ENCODE measurements at regions not wholly inside any gene's neighbourhood (a gene's known extent, or its start where the extent isn't known, plus 50 kb on each side); places are given as distances from the start of the nearest gene placed in this dataset.

DNA sequence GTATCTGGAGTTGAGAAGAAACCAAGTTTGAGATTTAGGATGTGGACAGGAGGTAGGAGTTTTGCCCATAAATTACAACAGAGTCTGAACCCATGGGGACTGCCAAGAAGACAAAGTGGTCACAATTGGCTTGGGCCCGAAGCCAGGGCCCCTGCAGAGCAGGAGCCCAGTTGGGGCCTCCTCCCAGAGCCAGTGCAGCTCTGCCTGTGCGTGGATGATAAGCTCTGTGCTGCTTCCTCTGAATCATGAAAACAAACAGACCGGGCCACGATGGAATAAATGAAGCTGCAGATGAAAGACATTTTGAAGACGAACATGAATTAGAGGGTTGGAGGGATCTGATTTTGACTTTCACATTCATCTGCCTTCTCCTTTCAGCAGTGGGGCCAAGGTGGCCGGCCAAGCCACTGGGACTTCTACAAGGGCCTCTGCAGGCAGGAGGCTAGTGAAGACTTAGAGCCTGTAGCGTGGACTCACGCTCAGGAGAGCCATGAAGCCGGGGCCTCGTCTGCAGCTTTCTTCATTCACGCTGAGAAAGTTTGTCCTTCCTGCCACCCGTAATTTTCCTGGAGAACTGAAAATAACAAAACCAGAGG lies 156.8 kb upstream of the LYZL1 start:
- no peak for DNase-seq
- peak in 1 of 2 donors; percentile 21 for ATAC-seq
- Histone ChIP-seq H3K27ac (no peak overlapping the region), H3K9me3 (no peaks in the 10 kb centered on the region), H3K4me1 (peaks cover 4% of the 10 kb centered on the region), H3K36me3 (no peaks in the 10 kb centered on the region), H3K4me3 (no peak overlapping the region), H3K27me3 (ENCODE audit: low read depth) (no peaks in the 10 kb centered on the region)
- TF ChIP-seq CTCF (IDR thresholded peaks at IDR 0.05), result no peak
- intact Hi-C loops (cut with DNase I), result no loop called here

DNA sequence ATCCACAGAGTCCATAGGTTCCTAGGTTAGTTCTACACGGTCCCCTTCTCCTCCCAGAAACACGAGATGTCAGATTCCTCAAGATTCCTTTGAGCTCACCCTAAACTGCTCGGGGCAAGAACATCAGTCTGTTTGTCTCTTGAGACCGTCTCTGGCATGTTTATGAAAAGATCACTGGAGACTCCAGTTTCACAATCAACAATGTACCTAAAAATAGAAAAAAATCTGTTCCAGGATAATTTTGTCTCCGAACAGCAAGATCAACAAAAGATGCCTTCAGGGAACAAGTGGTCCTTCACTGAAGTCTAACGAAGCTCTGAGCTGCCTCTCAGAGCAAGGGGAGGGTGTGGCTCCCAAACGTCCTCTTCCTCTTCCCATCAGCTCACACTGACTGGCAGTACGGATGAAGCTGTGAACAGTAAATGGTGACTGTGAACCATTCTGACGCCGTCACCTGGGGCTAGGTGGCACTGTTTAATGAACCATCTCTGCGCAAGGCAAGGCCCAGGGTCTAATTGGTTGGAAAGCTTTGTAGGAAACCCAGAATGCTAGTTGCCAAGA lies 156.2 kb upstream of the LYZL1 start:
- peaks cover 4% of the 10 kb centered on the region for H3K4me1 ChIP-seq
- peak in 1 of 2 donors; percentile 34 for ATAC-seq
- H3K4me3 ChIP-seq, result no peak overlapping the region
- no peak for DNase-seq
- intact Hi-C loops (cut with DNase I), result no loop called here
- TF ChIP-seq CTCF (IDR thresholded peaks at IDR 0.05), result no peak
- no peaks in the 10 kb centered on the region for H3K27me3 ChIP-seq (ENCODE audit: low read depth)
- no peaks in the 10 kb centered on the region for H3K36me3 ChIP-seq
- H3K27ac ChIP-seq, result no peak overlapping the region
- no peaks in the 10 kb centered on the region for H3K9me3 ChIP-seq

DNA sequence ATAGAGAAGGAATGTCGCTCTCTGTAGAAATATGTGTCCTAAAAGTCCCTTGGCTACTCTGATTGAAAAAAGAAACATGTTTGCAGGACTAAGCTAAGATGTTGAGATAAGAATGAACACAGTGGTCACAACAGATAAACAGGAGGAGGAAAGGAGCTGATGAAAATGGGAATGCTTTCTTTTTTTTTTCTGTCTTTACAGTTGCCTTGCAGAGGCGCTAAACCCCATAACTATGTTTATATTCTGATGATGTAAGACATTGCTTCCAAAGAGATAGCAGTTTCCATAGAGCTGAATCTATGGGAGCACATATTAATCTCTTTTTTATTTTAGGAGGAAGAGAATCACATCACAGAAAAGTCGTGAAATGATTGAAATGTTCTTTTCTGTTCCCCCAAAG lies 153.5 kb upstream of the LYZL1 start:
- Histone ChIP-seq H3K27ac (no peak overlapping the region), H3K36me3 (no peaks in the 10 kb centered on the region), H3K9me3 (no peaks in the 10 kb centered on the region), H3K4me3 (no peak overlapping the region), H3K4me1 (peaks cover 4% of the 10 kb centered on the region), H3K27me3 (ENCODE audit: low read depth) (no peaks in the 10 kb centered on the region)
- intact Hi-C loops (cut with DNase I), result no loop called here
- no peak for TF ChIP-seq CTCF (IDR thresholded peaks at IDR 0.05)
- ATAC-seq (no peak), DNase-seq (no peak)

DNA sequence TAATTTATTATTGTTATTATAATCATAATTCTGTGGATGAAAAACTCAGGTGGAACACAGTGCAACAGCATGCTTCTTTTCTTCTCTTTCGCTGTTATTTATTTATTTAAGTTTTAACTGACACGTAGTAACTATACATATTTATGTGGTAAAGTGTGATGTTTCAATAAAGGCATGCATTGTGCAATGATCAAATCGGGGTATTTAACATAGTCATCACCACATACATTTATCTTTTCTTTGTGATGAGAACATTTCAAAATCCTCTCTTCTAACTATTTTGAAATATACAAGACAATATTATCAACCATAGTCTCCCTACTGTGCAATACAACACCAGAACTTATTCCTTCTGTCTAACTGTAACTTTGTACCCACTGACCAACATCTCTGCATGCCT lies 152.5 kb upstream of the LYZL1 start:
- Histone ChIP-seq H3K27me3 (ENCODE audit: low read depth) (no peaks in the 10 kb centered on the region), H3K9me3 (no peaks in the 10 kb centered on the region), H3K27ac (no peak overlapping the region), H3K36me3 (no peaks in the 10 kb centered on the region), H3K4me3 (no peak overlapping the region), H3K4me1 (peaks cover 4% of the 10 kb centered on the region)
- intact Hi-C loops (cut with DNase I), result no loop called here
- no peak for TF ChIP-seq CTCF (IDR thresholded peaks at IDR 0.05)
- no peak for DNase-seq
- ATAC-seq, result no peak

DNA sequence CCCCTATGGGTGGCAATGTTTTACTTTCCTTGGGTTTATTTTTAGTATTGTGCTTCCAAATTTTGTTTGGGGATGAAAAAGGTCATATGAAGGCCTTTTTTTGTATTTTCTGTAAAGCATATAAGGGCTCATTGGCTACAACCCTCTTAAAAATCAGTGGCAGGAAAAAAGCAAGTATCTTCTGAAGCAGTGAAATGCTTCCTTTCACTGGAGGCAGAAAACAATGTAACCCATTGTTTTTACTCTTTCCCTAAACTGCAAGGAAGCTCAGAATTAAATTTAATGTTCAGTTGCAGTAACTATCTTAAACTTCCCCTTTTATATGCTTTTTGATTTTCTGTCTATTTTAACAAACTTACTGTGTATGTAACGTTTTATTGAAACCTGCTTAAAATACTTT lies 148.7 kb upstream of the LYZL1 start:
- H3K4me3 ChIP-seq, result no peak overlapping the region
- H3K27me3 ChIP-seq (ENCODE audit: low read depth), result no peaks in the 10 kb centered on the region
- DNase-seq (no peak), ATAC-seq (no peak)
- no peak for TF ChIP-seq CTCF (IDR thresholded peaks at IDR 0.05)
- H3K27ac ChIP-seq, result no peak overlapping the region
- intact Hi-C loops (cut with DNase I), result no loop called here
- H3K4me1 ChIP-seq, result no peaks in the 10 kb centered on the region
- H3K36me3 ChIP-seq, result no peaks in the 10 kb centered on the region
- H3K9me3 ChIP-seq, result no peaks in the 10 kb centered on the region
